HFF-Myc (cell line): ENCODE measurements at regions not wholly inside any gene's neighbourhood (a gene's known extent, or its start where the extent isn't known, plus 50 kb on each side); places are given as distances from the start of the nearest gene placed in this dataset.

ENCODE experiments used
- DNase-seq: peaks from one replicate; pipeline ENCODE4 v3.0.0-alpha.2; 2011; ENCODE audit warnings: low read depth; ENCODE audit errors: extremely low read depth
- H3K4me3 ChIP-seq: replicated peaks from 2 replicates; pipeline ENCODE4 v1.5.1; 2011; ENCODE audit warnings: low read depth, mild to moderate bottlenecking, control low read depth, low read length
- CTCF ChIP-seq: IDR thresholded peaks from 2 replicates; pipeline ENCODE4 v1.5.1; 2012; ENCODE audit warnings: mild to moderate bottlenecking, low read depth, low read length, control low read depth; ENCODE audit errors: missing control alignments

- no peak for TF ChIP-seq CTCF
- no peak for DNase-seq
- no peak overlapping the region for H3K4me3 ChIP-seq
Observed at GRCh38 chr20:59413326-59413865, 113.0 kb downstream of the EDN3 start.

- no peak overlapping the region for H3K4me3 ChIP-seq
- TF ChIP-seq CTCF, result no peak
- no peak for DNase-seq
Observed at GRCh38 chr20:59414936-59415623, 114.7 kb downstream of the EDN3 start.

GRCh38 chr20:59416916-59417315, 116.5 kb downstream of the EDN3 start:
- DNase-seq, result no peak
- no peak for TF ChIP-seq CTCF
- H3K4me3 ChIP-seq, result no peak overlapping the region

- no peak overlapping the region for H3K4me3 ChIP-seq
- no peak for DNase-seq
- no peak for TF ChIP-seq CTCF
Observed at GRCh38 chr20:59421089-59421488, 120.7 kb downstream of the EDN3 start.

- no peak for DNase-seq
- H3K4me3 ChIP-seq, result no peak overlapping the region
- TF ChIP-seq CTCF, result no peak
Observed at GRCh38 chr20:59421920-59422637, 121.7 kb downstream of the EDN3 start.

- H3K4me3 ChIP-seq, result no peak overlapping the region
- no peak for TF ChIP-seq CTCF
- no peak for DNase-seq
Observed at GRCh38 chr20:59422872-59423544, 122.6 kb downstream of the EDN3 start.
